ENCODE measurements at regions not wholly inside any gene's neighbourhood (a gene's known extent, or its start where the extent isn't known, plus 50 kb on each side); places are given as distances from the start of the nearest gene placed in this dataset.

GRCh38 chrX:103148075-103148474, 55.1 kb upstream of the NXF3 start:
- TF ChIP-seq CTCF (conservative IDR thresholded peaks at IDR 0.05; ENCODE audit: low read length), result no peak
- TF ChIP-seq EZH2phosphoT487 (IDR thresholded peaks at IDR 0.05; ENCODE audit: borderline replicate concordance, low read depth, low read length), result no peak
